Cardiac muscle cell (in vitro differentiated cells and primary cell): ENCODE measurements at regions not wholly inside any gene's neighbourhood (a gene's known extent, or its start where the extent isn't known, plus 50 kb on each side); places are given as distances from the start of the nearest gene placed in this dataset.

Source experiments
- DNase-seq, 2 donors: peaks; one replicate each; pipeline versions ENCODE4 v3.0.0 to v3.0.0-alpha.2; 2010 to 2017; ENCODE audit warnings: low read depth in 1 of 2, low spot score in 1 of 2
- H3K27ac ChIP-seq: fragments of 200-600 bp; sonication (generic); 2 replicates; pipeline ENCODE4 v1.5.1; 2016
- H3K27me3 ChIP-seq: fragments of 200-600 bp; sonication (generic); 2 replicates; pipeline ENCODE4 v1.6.0; 2016; ENCODE audit warnings: control low read depth
- H3K36me3 ChIP-seq: fragments of 200-600 bp; sonication (generic); 2 replicates; pipeline ENCODE4 v1.5.1; 2016; ENCODE audit warnings: control low read depth
- H3K4me1 ChIP-seq: fragments of 200-600 bp; sonication (generic); 2 replicates; pipeline ENCODE4 v1.8.1; 2017; ENCODE audit warnings: low read depth, mild to moderate bottlenecking, mixed run types
- H3K4me3 ChIP-seq: fragments of 200-600 bp; sonication (generic); 2 replicates; pipeline ENCODE4 v1.5.1; 2016; ENCODE audit warnings: mild to moderate bottlenecking
- H3K9me3 ChIP-seq: fragments of 200-600 bp; sonication (generic); 2 replicates; pipeline ENCODE4 v1.5.1; 2017; ENCODE audit warnings: low read depth, mild to moderate bottlenecking, control low read depth
- CTCF ChIP-seq: IDR thresholded peaks from 2 replicates; pipeline ENCODE4 v1.5.1; 2012; ENCODE audit warnings: low read depth, mild to moderate bottlenecking, low read length

- no peak for DNase-seq
- TF ChIP-seq CTCF: no peak
- H3K4me1 ChIP-seq: peaks cover 6% of the 10 kb centered on the region
- H3K4me3 ChIP-seq: no peak overlapping the region
- no peaks in the 10 kb centered on the region for H3K9me3 ChIP-seq
- no peak overlapping the region for H3K27ac ChIP-seq
- H3K27me3 ChIP-seq: no peaks in the 10 kb centered on the region
- H3K36me3 ChIP-seq: no peaks in the 10 kb centered on the region
Observed at GRCh38 chr2:5945742-5946141, 253.6 kb downstream of the SOX11 start.

- H3K9me3 ChIP-seq: no peaks in the 10 kb centered on the region
- TF ChIP-seq CTCF: no peak
- no peak for DNase-seq
- H3K36me3 ChIP-seq: no peaks in the 10 kb centered on the region
- no peak overlapping the region for H3K27ac ChIP-seq
- peaks cover 6% of the 10 kb centered on the region for H3K4me1 ChIP-seq
- no peaks in the 10 kb centered on the region for H3K27me3 ChIP-seq
- no peak overlapping the region for H3K4me3 ChIP-seq
Observed at GRCh38 chr2:5946225-5947115, 254.3 kb downstream of the SOX11 start.

GRCh38 chr2:5950736-5951135 is 258.6 kb downstream of the SOX11 start:
- no peak for TF ChIP-seq CTCF
- H3K27ac ChIP-seq: no peak overlapping the region
- H3K27me3 ChIP-seq: no peaks in the 10 kb centered on the region
- H3K4me3 ChIP-seq: no peak overlapping the region
- H3K9me3 ChIP-seq: no peaks in the 10 kb centered on the region
- H3K36me3 ChIP-seq: no peaks in the 10 kb centered on the region
- no peak for DNase-seq
- H3K4me1 ChIP-seq: peaks cover 6% of the 10 kb centered on the region

GRCh38 chr2:5951471-5951870 is 259.3 kb downstream of the SOX11 start:
- TF ChIP-seq CTCF: no peak
- H3K9me3 ChIP-seq: no peaks in the 10 kb centered on the region
- no peaks in the 10 kb centered on the region for H3K36me3 ChIP-seq
- no peak overlapping the region for H3K27ac ChIP-seq
- peaks cover 1% of the 10 kb centered on the region for H3K4me1 ChIP-seq
- H3K27me3 ChIP-seq: no peaks in the 10 kb centered on the region
- no peak overlapping the region for H3K4me3 ChIP-seq
- DNase-seq: no peak

GRCh38 chr2:5953525-5953924 is 261.3 kb downstream of the SOX11 start:
- H3K27ac ChIP-seq: no peak overlapping the region
- TF ChIP-seq CTCF: no peak
- H3K9me3 ChIP-seq: no peaks in the 10 kb centered on the region
- no peaks in the 10 kb centered on the region for H3K36me3 ChIP-seq
- no peaks in the 10 kb centered on the region for H3K27me3 ChIP-seq
- DNase-seq: no peak
- no peaks in the 10 kb centered on the region for H3K4me1 ChIP-seq
- no peak overlapping the region for H3K4me3 ChIP-seq
